ENCODE measurements at regions not wholly inside any gene's neighbourhood (a gene's known extent, or its start where the extent isn't known, plus 50 kb on each side); places are given as distances from the start of the nearest gene placed in this dataset.

- no peak for FAIRE-seq
- no peaks in the 10 kb centered on the region for H3K79me2 ChIP-seq (ENCODE audit: control insufficient read depth, insufficient read depth, low read length)
- H3K9me1 ChIP-seq (ENCODE audit: control insufficient read depth, extremely low read depth, insufficient read depth, low read length) = no peaks in the 10 kb centered on the region
- no peaks in the 10 kb centered on the region for H3K4me1 ChIP-seq (ENCODE audit: control insufficient read depth, extremely low read depth, insufficient read depth, low read length)
- H3K36me3 ChIP-seq (ENCODE audit: control insufficient read depth in 2 of 2, extremely low read depth in 1 of 2, insufficient read depth in 2 of 2, low read length in 2 of 2) = no peaks in the 10 kb centered on the region
- H3K27ac ChIP-seq (ENCODE audit: control insufficient read depth, insufficient read depth, low read length) = no peak overlapping the region
- no peak for TF ChIP-seq CTCF (optimal IDR thresholded peaks at IDR 0.05 in 1 of 3, IDR thresholded peaks at IDR 0.05 in 1 of 3, conservative IDR thresholded peaks at IDR 0.05 in 1 of 3; ENCODE audit: extremely low read depth in 1 of 3, insufficient read depth in 2 of 3, low read length in 3 of 3)
- TF ChIP-seq EZH2 (IDR thresholded peaks at IDR 0.05; ENCODE audit: low read length) = no peak
- H3K9ac ChIP-seq (ENCODE audit: control insufficient read depth, extremely low read depth, insufficient read depth, low read length) = no peak overlapping the region
- H4K20me1 ChIP-seq (ENCODE audit: control insufficient read depth, extremely low read depth, insufficient read depth, low read length) = no peaks in the 10 kb centered on the region
- H3K4me2 ChIP-seq (ENCODE audit: control insufficient read depth, extremely low read depth, insufficient read depth, low read depth, low read length) = no peak overlapping the region
- H3K9me3 ChIP-seq (ENCODE audit: control insufficient read depth, low read depth, low read length) = no peaks in the 10 kb centered on the region
- dilution Hi-C loops (cut with MboI; ENCODE audit: extremely low pct_ligation_motif_present, low sequenced_read_pairs) = no loop called here
- no peak for DNase-seq (ENCODE audit: low read depth, low spot score)
- H3K4me3 ChIP-seq (ENCODE audit: control insufficient read depth in 2 of 3, extremely low read depth in 1 of 3, insufficient read depth in 2 of 3, low read depth in 1 of 3, low read length in 3 of 3) = no peak overlapping the region
- no peak overlapping the region for H2AFZ ChIP-seq (ENCODE audit: control insufficient read depth, low read length)
- peaks cover 5% of the 10 kb centered on the region for H3K27me3 ChIP-seq (ENCODE audit: control insufficient read depth, extremely low read depth, insufficient read depth, low read length)
Measured at GRCh38 chr2:128780434-128781080, 461.9 kb upstream of the HS6ST1 start.

GRCh38 chr2:128781166-128781565 is 462.5 kb upstream of the HS6ST1 start:
- TF ChIP-seq CTCF (optimal IDR thresholded peaks at IDR 0.05 in 1 of 3, IDR thresholded peaks at IDR 0.05 in 1 of 3, conservative IDR thresholded peaks at IDR 0.05 in 1 of 3; ENCODE audit: extremely low read depth in 1 of 3, insufficient read depth in 2 of 3, low read length in 3 of 3) = no peak
- Histone ChIP-seq H3K36me3 (ENCODE audit: control insufficient read depth in 2 of 2, extremely low read depth in 1 of 2, insufficient read depth in 2 of 2, low read length in 2 of 2) (no peaks in the 10 kb centered on the region), H3K79me2 (ENCODE audit: control insufficient read depth, insufficient read depth, low read length) (no peaks in the 10 kb centered on the region), H4K20me1 (ENCODE audit: control insufficient read depth, extremely low read depth, insufficient read depth, low read length) (no peaks in the 10 kb centered on the region), H3K4me2 (ENCODE audit: control insufficient read depth, extremely low read depth, insufficient read depth, low read depth, low read length) (no peak overlapping the region), H3K27me3 (ENCODE audit: control insufficient read depth, extremely low read depth, insufficient read depth, low read length) (peaks cover 5% of the 10 kb centered on the region), H3K9ac (ENCODE audit: control insufficient read depth, extremely low read depth, insufficient read depth, low read length) (no peak overlapping the region), H2AFZ (ENCODE audit: control insufficient read depth, low read length) (no peak overlapping the region), H3K4me3 (ENCODE audit: control insufficient read depth in 2 of 3, extremely low read depth in 1 of 3, insufficient read depth in 2 of 3, low read depth in 1 of 3, low read length in 3 of 3) (no peak overlapping the region), H3K9me1 (ENCODE audit: control insufficient read depth, extremely low read depth, insufficient read depth, low read length) (no peaks in the 10 kb centered on the region), H3K4me1 (ENCODE audit: control insufficient read depth, extremely low read depth, insufficient read depth, low read length) (no peaks in the 10 kb centered on the region), H3K9me3 (ENCODE audit: control insufficient read depth, low read depth, low read length) (no peaks in the 10 kb centered on the region), H3K27ac (ENCODE audit: control insufficient read depth, insufficient read depth, low read length) (no peak overlapping the region)
- dilution Hi-C loops (cut with MboI; ENCODE audit: extremely low pct_ligation_motif_present, low sequenced_read_pairs) = no loop called here
- FAIRE-seq = no peak
- no peak for DNase-seq (ENCODE audit: low read depth, low spot score)
